HG02588 (cell line): ENCODE measurements at regions not wholly inside any gene's neighbourhood (a gene's known extent, or its start where the extent isn't known, plus 50 kb on each side); places are given as distances from the start of the nearest gene placed in this dataset.
"Not testable (repeated sequence)": the region's sequence is repeated elsewhere in the genome, so short reads cannot be mapped to it uniquely, and the experiment has no call there.

Source experiments
- ATAC-seq: cut with Tn5 transposase; IDR thresholded peaks from one replicate; pipeline ENCODE4 v1.9.1; 2021; ENCODE audit warnings: mild to moderate bottlenecking, moderate library complexity; ENCODE audit not compliant: unreplicated experiment

GRCh38 chr2:8506746-8507145, 175.1 kb upstream of the ID2 start:
- no peak for ATAC-seq

GRCh38 chr2:8508766-8509165, 173.1 kb upstream of the ID2 start:
- no peak for ATAC-seq

- ATAC-seq, result no peak
These were observed 172.2 kb upstream of the ID2 start for GRCh38 chr2:8509621-8510020.

GRCh38 chr2:8510055-8510454, 171.8 kb upstream of the ID2 start:
- ATAC-seq, result not testable (repeated sequence)

- ATAC-seq, result no peak
These were observed 171.3 kb upstream of the ID2 start for GRCh38 chr2:8510519-8510918.

- no peak for ATAC-seq
These were observed 169.8 kb upstream of the ID2 start for GRCh38 chr2:8511868-8512612.

GRCh38 chr2:8513601-8514273, 168.1 kb upstream of the ID2 start:
- no peak for ATAC-seq

GRCh38 chr2:8514274-8514662, 167.6 kb upstream of the ID2 start:
- ATAC-seq, result no peak

GRCh38 chr2:8514796-8515758, 166.8 kb upstream of the ID2 start:
- ATAC-seq, result peak; percentile 72

- ATAC-seq, result peak; percentile 28
These were observed 165.9 kb upstream of the ID2 start for GRCh38 chr2:8515864-8516533.

- ATAC-seq, result no peak
These were observed 163.9 kb upstream of the ID2 start for GRCh38 chr2:8517850-8518498.

GRCh38 chr2:8518979-8519668, 162.7 kb upstream of the ID2 start:
- no peak for ATAC-seq

GRCh38 chr2:8520791-8521344, 161.0 kb upstream of the ID2 start:
- no peak for ATAC-seq

GRCh38 chr2:8522687-8523086, 159.2 kb upstream of the ID2 start:
- ATAC-seq, result no peak

GRCh38 chr2:8524388-8524787, 157.5 kb upstream of the ID2 start:
- no peak for ATAC-seq

- ATAC-seq, result no peak
These were observed 157.0 kb upstream of the ID2 start for GRCh38 chr2:8524823-8525222.

- ATAC-seq, result no peak
These were observed 156.6 kb upstream of the ID2 start for GRCh38 chr2:8525236-8525581.

- peak; percentile 70 for ATAC-seq
These were observed 156.1 kb upstream of the ID2 start for GRCh38 chr2:8525582-8526402.

GRCh38 chr2:8526403-8526696, 155.5 kb upstream of the ID2 start:
- no peak for ATAC-seq
